Fibroblast of lung (primary cell): ENCODE measurements at regions not wholly inside any gene's neighbourhood (a gene's known extent, or its start where the extent isn't known, plus 50 kb on each side); places are given as distances from the start of the nearest gene placed in this dataset.

Source experiments
- CTCF ChIP-seq, 2 donors: IDR thresholded peaks in 1 of 2; conservative IDR thresholded peaks in 1 of 2; 1 replicate in 1 of 2; 2 replicates in 1 of 2; pipeline ENCODE4 v1.5.1; 2011 to 2012; ENCODE audit warnings: low read length in 2 of 2, control low read depth in 1 of 2, inconsistent platforms in 1 of 2, low read depth in 1 of 2, mild to moderate bottlenecking in 1 of 2
- EZH2 ChIP-seq: IDR thresholded peaks from 2 replicates; pipeline ENCODE4 v1.5.1; 2012; ENCODE audit warnings: low read length, control low read depth, mild to moderate bottlenecking; ENCODE audit errors: missing control alignments

- no peak for TF ChIP-seq CTCF (conservative IDR thresholded peaks at IDR 0.05 in 1 of 2, IDR thresholded peaks at IDR 0.05 in 1 of 2; ENCODE audit: low read depth in 1 of 2, low read length in 2 of 2)
- TF ChIP-seq EZH2: no peak
Observed at GRCh38 chr2:175282886-175283285, 101.4 kb upstream of the ATP5MC3 start.
